OCI-LY7 (cell line): ENCODE measurements at regions not wholly inside any gene's neighbourhood (a gene's known extent, or its start where the extent isn't known, plus 50 kb on each side); places are given as distances from the start of the nearest gene placed in this dataset.

Source experiments
- BruUV-seq: library from RNA; stranded (reverse); fragments of 400-500 nt; replicated peaks from 2 replicates; lab custom pipeline; 2021; lab: Mats Ljungman, UMichigan
- CTCF ChIA-PET: fragments of 300-600 bp; sonication (Branson Sonifier 250); formaldehyde crosslinking; loops from one replicate; lab custom pipeline; 2022; ENCODE audit warnings: antibody characterized with exemption; ENCODE audit not compliant: unreplicated experiment; lab: Charles Lee
- POLR2A ChIA-PET: fragments of 300-600 bp; sonication (Branson Sonifier 250); formaldehyde crosslinking; loops from one replicate; lab custom pipeline; 2022; ENCODE audit warnings: antibody characterized with exemption; lab: Charles Lee
- DNase-seq: peaks from one replicate; pipeline ENCODE4 v3.0.0-alpha.2; 2015; ENCODE audit warnings: low spot score
- H2AFZ ChIP-seq: fragments of 200-600 bp; sonication (generic), shearing (Covaris generic); 2 replicates; pipeline ENCODE4 v1.6.1; 2014; ENCODE audit warnings: mild to moderate bottlenecking, antibody characterized with exemption, low read length, moderate library complexity
- H3K27ac ChIP-seq: fragments of 200-600 bp; sonication (generic); 2 replicates; pipeline ENCODE4 v1.5.1; 2014; ENCODE audit warnings: mixed run types, low read depth, mild to moderate bottlenecking, moderate library complexity, low read length, inconsistent platforms; ENCODE audit not compliant: poor library complexity, severe bottlenecking
- H3K36me3 ChIP-seq: fragments of 200-600 bp; sonication (generic); 2 replicates; pipeline ENCODE4 v1.6.1; 2014; ENCODE audit warnings: mild to moderate bottlenecking, antibody characterized with exemption, low read length, moderate library complexity, mixed read lengths; ENCODE audit not compliant: insufficient read depth
- H3K4me1 ChIP-seq: fragments of 200-600 bp; sonication (generic); 2 replicates; pipeline ENCODE4 v1.5.1; 2014; ENCODE audit warnings: mild to moderate bottlenecking, low read length; ENCODE audit not compliant: insufficient read depth, poor library complexity, severe bottlenecking
- H3K4me2 ChIP-seq: fragments of 200-600 bp; sonication (generic); 2 replicates; pipeline ENCODE4 v1.6.1; 2014; ENCODE audit warnings: mild to moderate bottlenecking, low read length
- H3K4me3 ChIP-seq: fragments of 200-600 bp; sonication (generic); 2 replicates; pipeline ENCODE4 v1.5.1; 2014; ENCODE audit warnings: mild to moderate bottlenecking, low read depth, low read length; ENCODE audit not compliant: poor library complexity, severe bottlenecking
- H3K79me2 ChIP-seq: fragments of 200-600 bp; sonication (generic); 2 replicates; pipeline ENCODE4 v1.6.1; 2016; ENCODE audit warnings: low read depth, mild to moderate bottlenecking, low read length, moderate library complexity, mixed read lengths; ENCODE audit not compliant: insufficient read depth
- H3K9me2 ChIP-seq: fragments of 200-600 bp; sonication (generic); 2 replicates; pipeline ENCODE4 v1.6.1; 2016; ENCODE audit warnings: mild to moderate bottlenecking, low read length, mixed read lengths; ENCODE audit not compliant: insufficient read depth
- H3K9me3 ChIP-seq: fragments of 200-600 bp; sonication (generic); 2 replicates; pipeline ENCODE4 v1.6.1; 2014; ENCODE audit warnings: mild to moderate bottlenecking, mixed run types, low read length, mixed read lengths
- H4K20me1 ChIP-seq: fragments of 200-600 bp; sonication (generic); 2 replicates; pipeline ENCODE4 v1.6.1; 2014; ENCODE audit warnings: mild to moderate bottlenecking, antibody characterized with exemption, low read length, moderate library complexity, mixed read lengths; ENCODE audit not compliant: insufficient read depth
- CTCF ChIP-seq: fragments of 200-600 bp; sonication (generic); conservative IDR thresholded peaks from 2 replicates; pipeline ENCODE4 v1.5.1; 2014; ENCODE audit warnings: mild to moderate bottlenecking, antibody characterized with exemption, low read length, moderate library complexity, mixed read lengths
- EZH2phosphoT487 ChIP-seq: fragments of 200-600 bp; sonication (generic); IDR thresholded peaks from 2 replicates; pipeline ENCODE4 v1.6.1; 2018; ENCODE audit warnings: low read depth, borderline replicate concordance, mild to moderate bottlenecking, mixed run types, antibody characterized with exemption, low read length, moderate library complexity, mixed read lengths
- intact Hi-C: fragments of 100-400 bp; cut with micrococcal nuclease; formaldehyde crosslinking; loops from one replicate; pipeline ENCODE4 v1.10.0; 2022; ENCODE audit not compliant: unreplicated experiment

- CTCF ChIA-PET, result no interaction called here
- Histone ChIP-seq H3K9me3 (peaks cover 5% of the 10 kb centered on the region; the same call in 1 of the 2 replicates), H3K79me2 (no peaks in the 10 kb centered on the region), H2AFZ (no peak overlapping the region), H3K4me1 (peaks cover 31% of the 10 kb centered on the region), H4K20me1 (no peaks in the 10 kb centered on the region), H3K9me2 (no peaks in the 10 kb centered on the region), H3K4me2 (no peak overlapping the region), H3K27ac (no peak overlapping the region), H3K4me3 (no peak overlapping the region), H3K36me3 (no peaks in the 10 kb centered on the region; the same call in 1 of the 2 replicates)
- POLR2A ChIA-PET, result interaction anchor here (0.5 kb wide), 1 partner anchor 1214 kb away, joined by 3 read pairs; no protein-coding TSS in a partner anchor
- BruUV-seq, result no TSS peak
- intact Hi-C loops, result loop anchor here (10.0 kb wide), 1 partner anchor 417 kb away; no protein-coding TSS in a partner anchor
- no peak for TF ChIP-seq EZH2phosphoT487
- no peak for TF ChIP-seq CTCF
- no peak for DNase-seq
Observed at GRCh38 chr22:49308300-49308699, 519.4 kb downstream of the BRD1 start.

GRCh38 chr22:49307870-49308269 lies 519.8 kb downstream of the BRD1 start:
- CTCF ChIA-PET, result interaction anchor here (0.6 kb wide), 1 partner anchor 285 kb away, joined by 7 read pairs; no protein-coding TSS in a partner anchor

More at GRCh38 chr22:49307870-49308269, 519.8 kb downstream of the BRD1 start:
- POLR2A ChIA-PET, result no interaction called here
- 0 out of 2 replicates have a peak, but pooled peaks cover under 1% of the 10 kb centered on the region for H3K9me3 ChIP-seq
- no peak overlapping the region for H2AFZ ChIP-seq
- H4K20me1 ChIP-seq, result no peaks in the 10 kb centered on the region
- H3K79me2 ChIP-seq, result no peaks in the 10 kb centered on the region
- intact Hi-C loops, result loop anchor here (10.0 kb wide), 1 partner anchor 417 kb away; no protein-coding TSS in a partner anchor
- no TSS peak for BruUV-seq
- no peak overlapping the region for H3K4me3 ChIP-seq
- no peaks in the 10 kb centered on the region for H3K9me2 ChIP-seq
- H3K36me3 ChIP-seq, result no peaks in the 10 kb centered on the region; the same call in 1 of the 2 replicates
- no peak for TF ChIP-seq CTCF
- no peak for TF ChIP-seq EZH2phosphoT487
- H3K4me1 ChIP-seq, result peaks cover 31% of the 10 kb centered on the region
- H3K27ac ChIP-seq, result no peak overlapping the region
- no peak for DNase-seq
- no peak overlapping the region for H3K4me2 ChIP-seq
